HG03439 (cell line): ENCODE measurements at regions not wholly inside any gene's neighbourhood (a gene's known extent, or its start where the extent isn't known, plus 50 kb on each side); places are given as distances from the start of the nearest gene placed in this dataset.
"Not testable (repeated sequence)": the region's sequence is repeated elsewhere in the genome, so short reads cannot be mapped to it uniquely, and the experiment has no call there.

Source experiments
- ATAC-seq: cut with Tn5 transposase; IDR thresholded peaks from one replicate; pipeline ENCODE4 v1.9.1; 2021; ENCODE audit warnings: mild to moderate bottlenecking, moderate library complexity; ENCODE audit not compliant: unreplicated experiment

DNA sequence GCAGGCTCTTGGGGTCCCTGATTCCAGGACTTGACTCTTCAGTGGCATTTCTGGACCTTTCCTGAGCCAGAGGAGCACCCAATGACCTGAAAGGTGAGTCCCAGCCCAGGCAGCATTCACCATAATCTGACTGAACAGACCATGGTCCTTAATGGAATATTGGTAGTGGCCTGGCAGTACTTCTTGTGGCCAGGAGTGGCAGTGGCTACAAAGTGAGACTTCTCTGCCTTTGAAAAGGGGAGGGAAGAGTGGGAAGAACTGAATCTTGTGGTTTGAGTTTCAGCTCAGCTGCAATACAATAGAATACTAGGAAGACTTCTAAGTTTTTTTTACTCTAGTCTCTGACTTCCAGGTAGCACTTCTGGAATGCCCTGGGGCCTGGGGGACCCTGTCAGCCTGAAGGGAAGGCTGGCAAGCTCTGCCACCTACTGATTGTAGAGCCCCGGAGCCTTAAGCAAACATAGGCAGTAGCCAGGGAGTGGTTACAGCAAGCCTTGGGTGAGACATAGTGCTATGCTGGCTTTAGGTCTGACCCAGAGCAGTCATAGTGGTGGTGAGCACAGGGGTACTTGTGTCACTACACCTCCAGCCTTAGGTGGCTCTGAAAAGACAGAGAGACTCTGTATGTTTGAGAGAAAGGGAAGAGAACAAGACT lies 674.2 kb upstream of the MANEA start:
- no peak for ATAC-seq

DNA sequence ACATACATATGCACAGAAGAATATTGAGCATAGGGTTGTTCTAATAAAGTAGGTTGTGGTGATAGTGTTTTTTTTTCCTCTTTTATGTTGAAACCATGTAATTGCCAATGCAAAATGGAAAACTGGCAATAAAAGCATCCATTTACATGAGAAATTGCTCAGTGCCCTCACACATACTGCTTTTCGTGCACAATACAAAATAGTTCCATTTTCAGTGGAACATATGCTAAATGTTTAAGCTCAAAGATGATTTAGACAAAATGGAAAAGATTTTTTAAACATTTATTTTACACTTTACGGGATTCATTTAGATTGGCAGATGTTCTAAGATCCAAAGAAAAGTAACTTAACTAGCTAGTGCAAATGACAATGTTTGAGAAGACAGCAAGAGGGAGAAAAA lies 678.1 kb upstream of the MANEA start:
- no peak for ATAC-seq

DNA sequence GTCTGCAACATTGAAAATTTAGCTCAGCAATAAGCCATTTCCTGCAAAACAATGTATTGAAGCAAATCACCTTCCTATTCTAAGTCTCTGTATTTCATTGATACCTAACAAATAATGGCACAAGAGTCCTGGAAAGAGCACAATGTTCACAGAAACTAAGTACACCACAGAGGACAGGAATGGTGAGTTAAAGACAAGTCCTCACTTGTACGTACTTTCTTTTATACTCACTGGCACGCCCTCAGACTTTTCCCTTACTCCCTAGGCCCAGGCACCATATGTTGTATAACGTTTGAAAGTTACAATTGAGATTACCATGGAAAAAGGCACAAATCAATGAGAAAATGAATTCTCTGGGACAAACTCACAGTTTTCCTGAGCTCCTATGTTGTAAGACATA lies 683.0 kb upstream of the MANEA start:
- no peak for ATAC-seq

DNA sequence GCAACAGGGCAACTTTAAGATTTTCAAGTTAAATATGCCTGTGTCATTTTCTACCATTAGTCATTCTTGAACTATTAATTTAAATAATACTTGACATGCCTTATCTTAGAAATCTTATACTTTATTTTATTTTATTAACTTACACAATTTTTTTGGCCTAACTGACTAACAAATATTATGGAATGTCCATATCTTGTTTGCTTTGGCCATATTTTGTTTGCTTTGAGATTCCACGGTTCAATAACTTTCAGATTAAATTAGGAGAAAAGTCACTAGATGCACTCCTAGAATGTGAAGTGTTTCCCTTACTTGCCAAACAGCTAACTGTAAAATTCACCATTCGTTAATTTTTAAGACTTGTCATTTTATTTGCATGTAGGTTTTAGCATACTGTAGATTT lies 684.0 kb upstream of the MANEA start:
- no peak for ATAC-seq

DNA sequence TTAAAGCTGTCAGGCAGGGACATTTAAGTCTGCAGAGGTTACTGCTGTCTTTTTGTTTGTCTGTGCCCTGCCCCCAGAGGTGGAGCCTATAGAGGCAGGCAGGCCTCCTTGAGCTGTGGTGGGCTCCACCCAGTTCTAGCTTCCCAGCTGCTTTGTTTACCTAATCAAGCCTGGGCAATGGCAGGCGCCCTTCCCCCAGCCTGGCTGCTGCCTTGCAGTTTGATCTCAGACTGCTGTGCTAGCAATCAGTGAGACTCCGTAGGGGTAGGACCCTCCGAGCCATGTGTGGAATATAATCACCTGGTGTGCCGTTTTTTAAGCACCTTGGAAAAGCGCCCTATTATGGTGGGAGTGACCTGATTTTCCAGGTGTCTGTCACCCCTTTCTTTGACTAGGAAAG lies 703.5 kb upstream of the MANEA start:
- not testable (repeated sequence) for ATAC-seq

DNA sequence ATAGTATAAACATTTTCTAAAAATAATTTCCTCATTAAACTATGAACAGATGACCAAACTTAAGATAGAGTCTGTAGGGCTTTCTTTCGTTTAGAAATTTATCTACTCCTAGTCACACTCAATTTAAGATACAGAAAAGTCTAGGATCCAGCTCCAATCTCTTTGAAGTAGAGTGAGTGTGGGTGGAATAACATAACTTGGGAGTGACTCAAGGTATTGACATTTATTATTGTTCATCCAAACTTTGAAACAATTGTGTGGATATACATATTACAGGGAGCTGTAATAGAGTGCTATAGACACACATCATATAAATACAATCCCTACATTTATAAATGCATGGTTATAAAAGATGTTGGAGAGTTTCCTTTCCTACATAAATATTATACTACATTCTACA lies 715.2 kb upstream of the MANEA start:
- ATAC-seq: no peak

DNA sequence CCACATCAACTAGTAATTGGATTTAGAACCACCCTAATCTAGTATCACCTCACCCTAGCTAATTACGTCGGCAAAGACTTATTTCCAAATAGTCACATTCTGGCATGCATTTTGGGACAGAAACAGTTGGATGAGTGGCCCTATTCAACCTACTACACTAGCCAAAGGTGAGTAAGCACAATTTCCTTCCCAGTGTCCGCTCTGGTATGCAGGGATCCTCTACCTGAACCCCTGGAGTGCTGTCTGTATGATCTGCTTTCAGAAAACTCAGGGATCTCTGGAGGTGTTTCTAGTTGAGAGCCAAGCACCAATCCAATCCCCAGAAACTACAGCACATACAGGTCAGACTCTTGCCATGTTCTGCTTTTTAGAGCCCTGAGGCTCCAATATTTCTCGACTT lies 717.4 kb upstream of the MANEA start:
- no peak for ATAC-seq

DNA sequence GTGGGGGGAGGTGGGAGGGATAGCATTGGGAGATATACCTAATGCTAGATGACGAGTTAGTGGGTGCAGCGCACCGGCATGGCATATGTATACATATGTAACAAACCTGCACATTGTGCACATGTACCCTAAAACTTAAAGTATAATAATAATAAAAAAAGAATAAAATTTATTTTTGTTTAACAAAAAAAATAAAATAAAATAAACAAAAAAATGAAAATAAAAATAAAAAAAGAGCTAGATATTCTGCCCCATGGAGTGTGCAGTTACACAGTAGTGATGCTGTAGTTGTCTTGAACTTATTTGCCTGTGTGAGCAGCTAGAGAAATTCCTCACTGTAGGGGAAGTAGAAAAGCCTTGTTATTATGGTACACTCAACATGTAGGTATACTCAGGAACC lies 720.3 kb upstream of the MANEA start:
- ATAC-seq: not testable (repeated sequence)

DNA sequence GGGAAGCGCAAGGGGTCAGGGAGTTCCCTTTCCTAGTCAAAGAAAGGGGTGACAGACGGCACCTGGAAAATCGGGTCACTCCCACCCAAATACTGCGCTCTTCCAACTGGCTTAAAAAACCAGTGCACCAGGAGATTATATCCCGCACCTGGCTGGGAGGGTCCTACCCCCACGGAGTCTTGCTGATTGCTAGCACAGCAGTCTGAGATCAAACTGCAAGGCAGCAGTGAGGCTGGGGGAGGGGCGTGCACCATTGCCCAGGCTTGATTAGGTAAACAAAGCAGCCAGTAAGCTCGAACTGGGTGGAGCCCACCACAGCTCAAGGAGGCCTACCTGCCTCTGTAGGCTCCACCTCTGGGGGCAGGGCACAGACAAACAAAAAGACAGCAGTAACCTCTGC lies 726.0 kb upstream of the MANEA start:
- ATAC-seq: not testable (repeated sequence)

DNA sequence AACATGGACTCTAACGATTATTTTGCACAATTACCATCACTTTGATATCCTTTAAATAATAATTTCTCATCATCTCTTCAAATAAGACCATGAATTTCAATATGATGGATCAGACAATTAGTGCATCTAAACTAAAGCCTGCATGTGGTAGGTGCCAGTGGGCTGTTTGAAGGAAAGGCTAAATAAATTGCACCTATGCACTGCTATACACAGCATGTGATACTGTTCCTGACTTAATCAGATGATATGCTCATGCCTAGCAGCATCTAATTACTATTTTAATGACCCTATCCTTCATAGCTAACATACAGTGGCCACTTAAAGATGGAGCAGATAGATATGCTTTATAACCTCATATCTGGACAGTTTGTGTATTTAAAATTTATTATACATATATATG lies 731.6 kb upstream of the MANEA start:
- ATAC-seq: no peak

DNA sequence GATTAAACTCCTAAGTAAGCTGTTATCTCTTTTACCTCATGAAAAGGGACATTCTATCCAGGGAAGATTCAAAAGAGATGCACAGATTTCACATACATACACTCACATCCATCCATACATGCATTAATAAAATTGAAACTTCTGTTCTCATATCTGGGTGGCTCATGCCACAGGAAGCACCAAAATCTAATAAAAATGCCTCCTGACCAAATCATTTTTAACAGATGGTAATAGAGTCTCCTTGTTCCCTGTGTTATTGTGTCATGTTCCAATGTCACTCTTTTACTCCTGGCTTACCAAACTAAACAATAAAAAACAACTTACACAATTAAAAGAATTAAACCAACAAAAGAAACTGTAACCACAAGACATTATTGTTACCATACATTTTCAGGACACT lies 742.1 kb upstream of the MANEA start:
- no peak for ATAC-seq

DNA sequence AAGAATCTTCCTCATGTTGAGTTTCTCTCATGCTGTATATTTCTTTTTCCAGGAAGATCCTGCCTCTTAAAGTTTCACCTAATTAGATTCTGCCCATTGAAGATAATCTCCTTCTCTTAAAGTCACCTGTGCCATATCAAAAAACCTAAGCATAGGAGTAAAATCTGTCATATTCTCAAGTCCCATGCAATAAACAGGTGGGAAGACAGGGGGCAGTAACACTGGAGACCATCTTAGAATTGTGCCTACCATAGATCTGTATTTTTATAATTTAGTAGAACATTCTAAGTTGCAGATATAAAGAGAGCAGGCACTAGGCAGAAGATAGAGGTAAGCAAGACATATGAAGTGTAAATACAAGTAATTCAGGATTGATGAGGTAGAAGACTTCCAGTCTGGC lies 763.5 kb upstream of the MANEA start:
- no peak for ATAC-seq

DNA sequence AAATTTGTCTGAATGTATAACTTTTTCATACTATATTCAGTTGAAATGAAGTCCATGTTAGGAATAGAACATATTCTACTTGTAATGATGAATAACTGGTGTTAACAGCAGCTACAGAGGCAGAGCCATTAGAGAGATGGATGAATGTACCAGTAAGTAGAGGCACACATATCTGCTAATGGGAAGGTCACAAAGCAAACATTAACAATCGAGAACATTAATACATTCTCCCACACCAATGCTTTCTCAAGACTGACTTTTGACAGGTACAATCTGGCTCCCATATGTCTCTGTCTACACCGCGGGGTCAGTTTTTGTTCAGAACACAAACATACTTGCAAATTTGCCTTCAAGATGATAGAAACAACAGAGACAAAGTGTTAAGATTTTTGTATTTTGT lies 776.0 kb upstream of the MANEA start:
- ATAC-seq: no peak

DNA sequence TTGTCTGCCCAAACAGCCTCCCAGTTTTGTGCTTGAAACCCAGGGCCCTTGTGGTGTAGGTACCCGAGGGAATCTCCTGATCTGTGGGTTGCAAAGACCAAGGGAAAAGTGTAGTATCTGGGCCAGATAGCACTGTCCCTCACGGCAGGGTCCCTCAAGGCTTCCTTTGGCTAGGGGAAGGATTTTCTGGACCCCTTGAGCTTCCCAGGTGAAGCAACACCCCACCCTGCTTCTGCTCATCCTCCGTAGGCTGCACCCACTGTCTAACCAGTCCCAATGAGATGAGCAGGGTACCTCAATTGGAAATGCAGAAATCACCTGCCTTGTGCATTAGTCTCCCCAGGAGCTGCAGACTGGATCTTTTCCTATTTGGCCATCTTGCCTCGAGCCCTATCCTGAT lies 791.8 kb upstream of the MANEA start:
- ATAC-seq: no peak

DNA sequence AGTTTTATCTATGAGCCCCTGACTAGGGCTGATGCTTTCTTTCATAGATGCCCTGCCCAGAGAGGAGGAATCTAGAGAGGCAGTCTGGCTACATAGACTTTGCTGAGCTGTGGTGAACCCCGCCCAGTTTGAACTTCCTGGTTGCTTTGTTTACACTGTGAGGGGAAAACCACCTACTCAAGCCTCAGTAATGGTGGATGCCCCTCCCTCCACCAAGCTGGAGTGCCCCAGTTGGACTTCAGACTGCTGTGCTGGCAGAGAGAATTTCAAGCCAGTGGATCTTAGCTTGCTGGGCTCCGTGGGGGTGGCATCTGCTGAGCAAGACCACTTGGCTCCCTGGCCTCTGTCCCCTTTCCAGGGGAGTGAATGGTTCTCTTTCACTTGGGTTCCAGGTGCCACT lies 792.3 kb upstream of the MANEA start:
- ATAC-seq: not testable (repeated sequence)

DNA sequence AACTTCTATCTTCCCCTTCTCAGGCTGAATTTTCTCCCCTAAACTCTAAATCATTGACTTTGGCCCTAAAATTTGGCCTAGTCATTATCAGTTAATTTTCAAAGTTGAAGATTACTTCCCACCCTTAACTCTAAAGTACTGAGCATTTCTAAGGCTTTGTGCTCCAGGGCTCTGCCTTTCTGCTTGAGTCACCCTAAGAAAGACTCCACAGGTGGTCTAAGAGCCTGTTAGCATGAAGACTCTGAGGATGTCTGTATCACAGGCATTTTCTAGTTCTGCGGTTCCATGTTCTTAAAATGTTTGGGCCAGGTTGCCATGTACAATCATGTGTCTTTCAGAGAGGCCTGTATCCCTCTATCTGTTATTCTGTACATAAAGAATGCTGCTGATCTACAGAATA lies 808.1 kb upstream of the MANEA start:
- no peak for ATAC-seq

DNA sequence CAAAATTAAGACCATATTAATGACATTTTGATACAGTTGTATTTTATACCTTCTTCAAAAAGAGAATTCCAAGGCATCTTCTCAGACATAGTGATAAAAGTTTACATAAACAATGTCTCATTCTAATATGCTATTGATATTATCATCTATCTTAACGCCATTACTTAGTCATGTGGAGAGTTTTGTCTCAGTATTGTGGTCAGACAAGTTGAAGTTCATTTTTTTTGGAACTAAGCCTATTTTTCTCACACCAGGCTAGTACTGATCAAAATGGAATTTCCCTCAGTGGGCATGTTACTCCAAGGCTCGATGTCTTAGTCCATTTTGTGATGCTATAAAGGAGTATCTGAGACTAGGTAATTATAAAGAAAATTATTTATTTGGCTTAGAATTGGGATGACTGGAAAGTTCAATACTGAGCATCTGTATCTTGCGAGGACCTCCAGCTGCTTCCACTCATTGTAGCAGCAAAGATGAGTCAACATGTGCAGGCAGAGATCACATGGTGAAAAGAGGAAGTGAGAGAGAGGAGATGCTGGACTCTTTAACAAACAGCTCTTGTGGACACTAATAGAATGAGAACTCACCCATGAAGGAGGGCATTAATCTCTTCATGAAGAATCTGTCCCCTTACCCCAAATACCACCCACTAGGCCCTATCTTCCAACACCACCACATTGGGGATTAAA lies 825.5 kb upstream of the MANEA start:
- peak; percentile 98 for ATAC-seq

DNA sequence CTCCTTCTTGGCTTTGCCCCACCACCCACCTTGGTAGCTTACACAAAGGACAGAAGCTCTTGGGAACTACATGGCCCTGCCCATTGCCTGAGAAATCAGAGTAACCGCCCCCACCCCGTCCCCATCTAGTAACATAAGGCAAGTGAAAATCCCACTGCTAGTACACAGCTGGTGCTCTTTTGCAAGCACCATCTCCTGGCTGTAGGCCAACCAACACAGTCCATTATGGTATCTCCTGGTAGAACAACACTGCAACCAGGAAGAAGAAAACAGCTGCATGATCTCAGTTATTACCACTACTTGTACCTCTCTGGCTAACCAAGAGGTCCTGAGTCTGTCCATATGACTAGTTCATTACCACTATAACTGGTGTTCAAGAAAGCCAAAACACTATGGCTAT lies 841.1 kb upstream of the MANEA start:
- ATAC-seq: no peak

DNA sequence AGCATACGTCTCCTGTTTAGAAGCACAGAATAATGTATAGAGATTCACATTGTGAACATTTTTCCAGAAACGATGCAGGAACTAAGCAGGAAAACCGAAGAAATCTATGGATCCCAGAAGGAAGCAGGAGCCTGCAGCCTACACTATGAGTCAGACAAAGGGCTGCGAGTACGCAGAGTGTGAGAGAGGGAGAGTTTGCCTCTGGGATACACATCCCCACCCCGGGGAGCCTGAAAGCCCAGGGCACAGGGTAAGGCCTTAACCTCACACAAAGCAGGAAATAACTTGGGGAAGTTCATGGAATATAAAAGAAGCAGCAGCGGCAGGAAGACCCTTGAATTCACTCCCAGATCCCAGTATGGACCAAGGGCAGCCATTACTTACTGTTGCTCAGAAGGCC lies 842.1 kb upstream of the MANEA start:
- ATAC-seq: no peak

DNA sequence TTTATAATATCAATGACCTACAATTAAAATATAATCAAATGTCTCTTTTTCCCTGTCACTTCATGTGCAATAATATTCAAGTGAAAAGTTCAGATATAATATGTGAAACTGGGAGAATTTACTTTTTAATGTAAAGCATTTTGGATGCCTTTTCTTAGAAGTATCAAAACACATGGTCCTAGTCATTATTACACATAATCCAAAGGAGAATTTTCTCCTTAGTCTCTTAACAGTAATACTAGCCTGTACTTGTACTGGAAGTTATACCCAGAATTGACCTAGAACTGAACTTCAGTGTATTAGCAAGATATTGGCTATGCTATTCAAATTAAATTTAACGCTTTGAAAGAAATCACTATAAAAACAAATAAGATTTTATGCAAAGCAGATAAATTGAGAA lies 842.6 kb upstream of the MANEA start:
- ATAC-seq: no peak

DNA sequence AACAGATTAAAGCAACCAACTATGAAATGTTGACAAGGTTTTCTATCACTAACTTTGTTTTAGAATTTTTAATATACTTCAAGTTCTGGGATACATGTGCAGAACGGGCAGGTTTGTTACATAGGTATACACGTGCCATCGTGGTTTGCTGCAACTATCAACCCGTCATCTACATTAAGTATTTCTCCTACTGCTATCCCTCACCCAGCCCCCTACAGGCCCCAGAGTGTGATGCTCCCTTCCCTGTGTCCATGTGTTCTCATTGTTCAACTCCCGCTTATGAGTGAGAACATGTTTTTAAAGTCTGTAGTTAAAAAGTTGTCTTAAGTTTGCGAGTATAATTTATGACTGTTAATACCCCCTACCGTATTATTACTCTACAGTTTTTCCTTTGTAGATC lies 844.3 kb upstream of the MANEA start:
- no peak for ATAC-seq

DNA sequence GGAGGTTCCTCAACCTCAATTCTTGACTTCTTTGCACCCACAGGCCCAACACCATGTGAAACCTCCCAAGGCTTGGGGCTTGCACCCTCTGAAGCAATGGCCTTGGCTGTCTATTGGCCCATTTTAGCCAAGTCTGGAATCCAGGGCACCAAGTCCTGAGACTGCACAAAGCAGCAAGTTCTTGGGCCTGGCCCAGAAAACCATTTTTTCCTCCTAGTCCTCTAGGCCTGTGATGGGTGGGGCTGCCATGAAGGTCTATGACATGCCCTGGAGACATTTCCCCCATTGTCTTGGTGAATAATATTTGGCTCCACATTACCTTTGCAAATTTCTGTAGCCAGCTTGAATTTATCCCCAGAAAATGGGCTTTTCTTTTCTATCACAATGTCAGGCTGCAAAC lies 849.6 kb upstream of the MANEA start:
- ATAC-seq: no peak

DNA sequence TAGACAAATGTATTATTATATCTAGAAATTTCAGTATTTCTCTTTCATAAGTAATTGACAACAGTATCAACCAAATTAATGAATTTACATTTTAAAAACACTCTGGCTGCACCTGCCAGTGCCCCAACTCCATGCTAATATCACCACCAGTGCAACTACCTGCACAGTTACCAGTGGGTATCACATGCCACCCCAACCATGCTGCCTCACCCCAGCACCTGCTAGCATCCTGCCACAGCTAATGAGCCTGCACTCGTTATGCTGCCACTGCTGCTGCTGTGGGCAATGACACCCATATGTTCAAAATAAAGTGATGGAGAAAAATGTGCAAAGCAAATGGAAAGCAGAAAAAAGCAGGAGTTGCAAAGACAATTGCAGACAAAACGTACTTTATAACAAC lies 855.9 kb upstream of the MANEA start:
- ATAC-seq: no peak
